ENCODE measurements at regions not wholly inside any gene's neighbourhood (a gene's known extent, or its start where the extent isn't known, plus 50 kb on each side); places are given as distances from the start of the nearest gene placed in this dataset.
A peak's percentile ranks its signal among the peaks of the same experiment; 100 is the strongest.
"Not testable (repeated sequence)": the region's sequence is repeated elsewhere in the genome, so short reads cannot be mapped to it uniquely, and the experiment has no call there.

GRCh38 chr10:30560326-30560725 is 69.2 kb downstream of the LYZL2 start:
- Histone ChIP-seq H3K4me1 (ENCODE audit: control insufficient read depth, insufficient read depth, low read length) (peaks cover 26% of the 10 kb centered on the region), H3K36me3 (ENCODE audit: control insufficient read depth, insufficient read depth, low read length, severe bottlenecking) (no peaks in the 10 kb centered on the region), H3K27me3 (replicated peaks; ENCODE audit: control insufficient read depth, insufficient read depth, low read length) (no peaks in the 10 kb centered on the region), H3K9ac (ENCODE audit: low read length) (no peak overlapping the region), H3K9me3 (ENCODE audit: control insufficient read depth, low read length) (no peaks in the 10 kb centered on the region), H3K4me3 (ENCODE audit: low read length) (no peak overlapping the region)
- no peak for DNase-seq (ENCODE audit: low read depth)

- DNase-seq (ENCODE audit: low read depth) = no peak
- H3K27me3 ChIP-seq (replicated peaks; ENCODE audit: control insufficient read depth, insufficient read depth, low read length) = no peaks in the 10 kb centered on the region
- no peaks in the 10 kb centered on the region for H3K36me3 ChIP-seq (ENCODE audit: control insufficient read depth, insufficient read depth, low read length, severe bottlenecking)
- H3K9me3 ChIP-seq (ENCODE audit: control insufficient read depth, low read length) = no peaks in the 10 kb centered on the region
- no peak overlapping the region for H3K9ac ChIP-seq (ENCODE audit: low read length)
- H3K4me3 ChIP-seq (ENCODE audit: low read length) = no peak overlapping the region
- H3K4me1 ChIP-seq (ENCODE audit: control insufficient read depth, insufficient read depth, low read length) = peaks cover 30% of the 10 kb centered on the region
Observed at GRCh38 chr10:30559180-30559579, 70.4 kb downstream of the LYZL2 start.

GRCh38 chr10:30558411-30558810 is 71.1 kb downstream of the LYZL2 start:
- DNase-seq (ENCODE audit: low read depth) = no peak
- Histone ChIP-seq H3K9ac (ENCODE audit: low read length) (no peak overlapping the region), H3K9me3 (ENCODE audit: control insufficient read depth, low read length) (no peaks in the 10 kb centered on the region), H3K4me1 (ENCODE audit: control insufficient read depth, insufficient read depth, low read length) (peaks cover 38% of the 10 kb centered on the region), H3K27me3 (replicated peaks; ENCODE audit: control insufficient read depth, insufficient read depth, low read length) (no peaks in the 10 kb centered on the region), H3K4me3 (ENCODE audit: low read length) (no peak overlapping the region), H3K36me3 (ENCODE audit: control insufficient read depth, insufficient read depth, low read length, severe bottlenecking) (no peaks in the 10 kb centered on the region)

- Histone ChIP-seq H3K36me3 (ENCODE audit: control insufficient read depth, insufficient read depth, low read length, severe bottlenecking) (no peaks in the 10 kb centered on the region), H3K9ac (ENCODE audit: low read length) (no peak overlapping the region), H3K4me3 (ENCODE audit: low read length) (no peak overlapping the region), H3K9me3 (ENCODE audit: control insufficient read depth, low read length) (no peaks in the 10 kb centered on the region), H3K4me1 (ENCODE audit: control insufficient read depth, insufficient read depth, low read length) (peaks cover 43% of the 10 kb centered on the region), H3K27me3 (replicated peaks; ENCODE audit: control insufficient read depth, insufficient read depth, low read length) (no peaks in the 10 kb centered on the region)
- DNase-seq (ENCODE audit: low read depth) = peak; percentile 31
Observed at GRCh38 chr10:30557884-30558283, 71.7 kb downstream of the LYZL2 start.

- no peak for DNase-seq (ENCODE audit: low read depth)
- Histone ChIP-seq H3K9me3 (ENCODE audit: control insufficient read depth, low read length) (no peaks in the 10 kb centered on the region), H3K36me3 (ENCODE audit: control insufficient read depth, insufficient read depth, low read length, severe bottlenecking) (no peaks in the 10 kb centered on the region), H3K4me3 (ENCODE audit: low read length) (no peak overlapping the region), H3K4me1 (ENCODE audit: control insufficient read depth, insufficient read depth, low read length) (peaks cover 44% of the 10 kb centered on the region), H3K27me3 (replicated peaks; ENCODE audit: control insufficient read depth, insufficient read depth, low read length) (no peaks in the 10 kb centered on the region), H3K9ac (ENCODE audit: low read length) (no peak overlapping the region)
Observed at GRCh38 chr10:30556189-30556588, 73.4 kb downstream of the LYZL2 start.

- peaks cover 44% of the 10 kb centered on the region for H3K4me1 ChIP-seq (ENCODE audit: control insufficient read depth, insufficient read depth, low read length)
- H3K4me3 ChIP-seq (ENCODE audit: low read length) = no peak overlapping the region
- H3K36me3 ChIP-seq (ENCODE audit: control insufficient read depth, insufficient read depth, low read length, severe bottlenecking) = no peaks in the 10 kb centered on the region
- no peaks in the 10 kb centered on the region for H3K9me3 ChIP-seq (ENCODE audit: control insufficient read depth, low read length)
- no peak overlapping the region for H3K9ac ChIP-seq (ENCODE audit: low read length)
- H3K27me3 ChIP-seq (replicated peaks; ENCODE audit: control insufficient read depth, insufficient read depth, low read length) = no peaks in the 10 kb centered on the region
- DNase-seq (ENCODE audit: low read depth) = no peak
Observed at GRCh38 chr10:30555465-30555864, 74.1 kb downstream of the LYZL2 start.

- no peak for DNase-seq (ENCODE audit: low read depth)
- Histone ChIP-seq H3K9me3 (ENCODE audit: control insufficient read depth, low read length) (no peaks in the 10 kb centered on the region), H3K9ac (ENCODE audit: low read length) (peak overlapping the region; percentile 76), H3K4me3 (ENCODE audit: low read length) (peak overlapping the region; percentile 69), H3K36me3 (ENCODE audit: control insufficient read depth, insufficient read depth, low read length, severe bottlenecking) (no peaks in the 10 kb centered on the region), H3K4me1 (ENCODE audit: control insufficient read depth, insufficient read depth, low read length) (peaks cover 44% of the 10 kb centered on the region), H3K27me3 (replicated peaks; ENCODE audit: control insufficient read depth, insufficient read depth, low read length) (no peaks in the 10 kb centered on the region)
Observed at GRCh38 chr10:30554440-30554825, 75.1 kb downstream of the LYZL2 start.

- Histone ChIP-seq H3K4me3 (ENCODE audit: low read length) (peak overlapping the region; percentile 69), H3K9ac (ENCODE audit: low read length) (peak overlapping the region; percentile 76), H3K36me3 (ENCODE audit: control insufficient read depth, insufficient read depth, low read length, severe bottlenecking) (no peaks in the 10 kb centered on the region), H3K9me3 (ENCODE audit: control insufficient read depth, low read length) (no peaks in the 10 kb centered on the region), H3K4me1 (ENCODE audit: control insufficient read depth, insufficient read depth, low read length) (peaks cover 44% of the 10 kb centered on the region), H3K27me3 (replicated peaks; ENCODE audit: control insufficient read depth, insufficient read depth, low read length) (no peaks in the 10 kb centered on the region)
- peak; percentile 46 for DNase-seq (ENCODE audit: low read depth)
Observed at GRCh38 chr10:30553626-30554439, 75.7 kb downstream of the LYZL2 start.

- H3K36me3 ChIP-seq (ENCODE audit: control insufficient read depth, insufficient read depth, low read length, severe bottlenecking) = no peaks in the 10 kb centered on the region
- no peaks in the 10 kb centered on the region for H3K27me3 ChIP-seq (replicated peaks; ENCODE audit: control insufficient read depth, insufficient read depth, low read length)
- DNase-seq (ENCODE audit: low read depth) = no peak
- peaks cover 40% of the 10 kb centered on the region for H3K4me1 ChIP-seq (ENCODE audit: control insufficient read depth, insufficient read depth, low read length)
- H3K9ac ChIP-seq (ENCODE audit: low read length) = peak overlapping the region; percentile 76
- H3K9me3 ChIP-seq (ENCODE audit: control insufficient read depth, low read length) = no peaks in the 10 kb centered on the region
- peak overlapping the region; percentile 69 for H3K4me3 ChIP-seq (ENCODE audit: low read length)
Observed at GRCh38 chr10:30553018-30553625, 76.4 kb downstream of the LYZL2 start.

GRCh38 chr10:30550967-30551815 is 78.4 kb downstream of the LYZL2 start:
- no peaks in the 10 kb centered on the region for H3K9me3 ChIP-seq (ENCODE audit: control insufficient read depth, low read length)
- H3K27me3 ChIP-seq (replicated peaks; ENCODE audit: control insufficient read depth, insufficient read depth, low read length) = no peaks in the 10 kb centered on the region
- no peak for DNase-seq (ENCODE audit: low read depth)
- H3K4me1 ChIP-seq (ENCODE audit: control insufficient read depth, insufficient read depth, low read length) = peaks cover 25% of the 10 kb centered on the region
- no peak overlapping the region for H3K4me3 ChIP-seq (ENCODE audit: low read length)
- no peak overlapping the region for H3K9ac ChIP-seq (ENCODE audit: low read length)
- H3K36me3 ChIP-seq (ENCODE audit: control insufficient read depth, insufficient read depth, low read length, severe bottlenecking) = no peaks in the 10 kb centered on the region

GRCh38 chr10:30549134-30549687 is 80.3 kb downstream of the LYZL2 start:
- not testable (repeated sequence) for H3K9ac ChIP-seq (ENCODE audit: low read length); DNase-seq (ENCODE audit: low read depth); H3K4me3 ChIP-seq (ENCODE audit: low read length); H3K9me3 ChIP-seq (ENCODE audit: control insufficient read depth, low read length); H3K36me3 ChIP-seq (ENCODE audit: control insufficient read depth, insufficient read depth, low read length, severe bottlenecking); H3K27me3 ChIP-seq (replicated peaks; ENCODE audit: control insufficient read depth, insufficient read depth, low read length)
- H3K4me1 ChIP-seq (ENCODE audit: control insufficient read depth, insufficient read depth, low read length) = peaks cover 14% of the 10 kb centered on the region
